Amygdala (tissue), 56 donors: ENCODE measurements at regions not wholly inside any gene's neighbourhood (a gene's known extent, or its start where the extent isn't known, plus 50 kb on each side); places are given as distances from the start of the nearest gene placed in this dataset.

Experiments used
- DNase-seq, 56 donors: peaks; one replicate each; lab custom pipeline; 2025; lab: John Stamatoyannopoulos, UW

- DNase-seq, result no peak
Observed at GRCh38 chr11:70604221-70604620, 205.9 kb downstream of the CTTN start.

- no peak for DNase-seq
Observed at GRCh38 chr11:70604630-70605467, 206.5 kb downstream of the CTTN start.

GRCh38 chr11:70605468-70605815, 207.1 kb downstream of the CTTN start:
- no peak for DNase-seq

GRCh38 chr11:70605846-70606245, 207.5 kb downstream of the CTTN start:
- DNase-seq, result no peak

- no peak for DNase-seq
Observed at GRCh38 chr11:70606248-70606950, 208.1 kb downstream of the CTTN start.

GRCh38 chr11:70606951-70607330, 208.6 kb downstream of the CTTN start:
- no peak for DNase-seq

GRCh38 chr11:70607561-70607960, 209.2 kb downstream of the CTTN start:
- DNase-seq, result no peak

GRCh38 chr11:70608568-70609470, 210.5 kb downstream of the CTTN start:
- DNase-seq, result no peak

GRCh38 chr11:70610566-70611565, 212.5 kb downstream of the CTTN start:
- DNase-seq, result peak in 2 of 56 donors; percentile 24 to 31

- DNase-seq, result no peak
Observed at GRCh38 chr11:70611821-70612220, 213.5 kb downstream of the CTTN start.

- DNase-seq, result no peak
Observed at GRCh38 chr11:70612459-70613141, 214.3 kb downstream of the CTTN start.

- no peak for DNase-seq
Observed at GRCh38 chr11:70614034-70614681, 215.8 kb downstream of the CTTN start.

- DNase-seq, result no peak
Observed at GRCh38 chr11:70615036-70615875, 216.9 kb downstream of the CTTN start.

- DNase-seq, result no peak
Observed at GRCh38 chr11:70616317-70616716, 218.0 kb downstream of the CTTN start.

- DNase-seq, result no peak
Observed at GRCh38 chr11:70616938-70617654, 218.8 kb downstream of the CTTN start.

GRCh38 chr11:70618431-70619101, 220.2 kb downstream of the CTTN start:
- no peak for DNase-seq
